ENCODE measurements at regions not wholly inside any gene's neighbourhood (a gene's known extent, or its start where the extent isn't known, plus 50 kb on each side); places are given as distances from the start of the nearest gene placed in this dataset.
A peak's percentile ranks its signal among the peaks of the same experiment; 100 is the strongest.

- DNase-seq, result no peak
These were observed 336.1 kb upstream of the POU3F2 start for GRCh38 chr6:98498144-98498775.

- DNase-seq, result no peak
These were observed 335.5 kb upstream of the POU3F2 start for GRCh38 chr6:98498866-98499265.

- no peak for DNase-seq
These were observed 320.2 kb upstream of the POU3F2 start for GRCh38 chr6:98514073-98514720.

GRCh38 chr6:98514796-98515195 is 319.6 kb upstream of the POU3F2 start:
- no peak for DNase-seq

GRCh38 chr6:98516206-98516605 is 318.2 kb upstream of the POU3F2 start:
- DNase-seq, result no peak

GRCh38 chr6:98516866-98517265 is 317.5 kb upstream of the POU3F2 start:
- no peak for DNase-seq

- no peak for DNase-seq
These were observed 308.5 kb upstream of the POU3F2 start for GRCh38 chr6:98525860-98526259.

- no peak for DNase-seq
These were observed 307.9 kb upstream of the POU3F2 start for GRCh38 chr6:98526465-98526864.

GRCh38 chr6:98529364-98529763 is 305.0 kb upstream of the POU3F2 start:
- no peak for DNase-seq

GRCh38 chr6:98530732-98531131 is 303.6 kb upstream of the POU3F2 start:
- no peak for DNase-seq

- no peak for DNase-seq
These were observed 302.4 kb upstream of the POU3F2 start for GRCh38 chr6:98532004-98532403.

GRCh38 chr6:98539741-98540140 is 294.6 kb upstream of the POU3F2 start:
- no peak for DNase-seq

- DNase-seq, result no peak
These were observed 288.0 kb upstream of the POU3F2 start for GRCh38 chr6:98546376-98546775.

- DNase-seq, result no peak
These were observed 287.2 kb upstream of the POU3F2 start for GRCh38 chr6:98547151-98547550.

GRCh38 chr6:98547634-98548033 is 286.7 kb upstream of the POU3F2 start:
- DNase-seq, result peak; percentile 41

- no peak for DNase-seq
These were observed 286.1 kb upstream of the POU3F2 start for GRCh38 chr6:98548301-98548700.

GRCh38 chr6:98560418-98560817 is 274.0 kb upstream of the POU3F2 start:
- DNase-seq, result no peak

- no peak for DNase-seq
These were observed 273.5 kb upstream of the POU3F2 start for GRCh38 chr6:98560841-98561240.

- no peak for DNase-seq
These were observed 268.2 kb upstream of the POU3F2 start for GRCh38 chr6:98566126-98566525.

- no peak for DNase-seq
These were observed 261.8 kb upstream of the POU3F2 start for GRCh38 chr6:98572579-98572978.

- no peak for DNase-seq
These were observed 259.4 kb upstream of the POU3F2 start for GRCh38 chr6:98574984-98575383.

- no peak for DNase-seq
These were observed 257.6 kb upstream of the POU3F2 start for GRCh38 chr6:98576791-98577190.

GRCh38 chr6:98578016-98578415 is 256.4 kb upstream of the POU3F2 start:
- no peak for DNase-seq

GRCh38 chr6:98579079-98579478 is 255.3 kb upstream of the POU3F2 start:
- no peak for DNase-seq

- DNase-seq, result no peak
These were observed 254.4 kb upstream of the POU3F2 start for GRCh38 chr6:98579941-98580340.
